Mesenteric fat pad (tissue), 1 donor: ENCODE measurements at regions not wholly inside any gene's neighbourhood (a gene's known extent, or its start where the extent isn't known, plus 50 kb on each side); places are given as distances from the start of the nearest gene placed in this dataset.

Experiments
- DNase-seq: peaks from one replicate; pipeline ENCODE4 v3.0.0-alpha.2; 2020; ENCODE audit warnings: low spot score
- donor health status: DM: yes; HTN: yes; CAD: no.

DNA sequence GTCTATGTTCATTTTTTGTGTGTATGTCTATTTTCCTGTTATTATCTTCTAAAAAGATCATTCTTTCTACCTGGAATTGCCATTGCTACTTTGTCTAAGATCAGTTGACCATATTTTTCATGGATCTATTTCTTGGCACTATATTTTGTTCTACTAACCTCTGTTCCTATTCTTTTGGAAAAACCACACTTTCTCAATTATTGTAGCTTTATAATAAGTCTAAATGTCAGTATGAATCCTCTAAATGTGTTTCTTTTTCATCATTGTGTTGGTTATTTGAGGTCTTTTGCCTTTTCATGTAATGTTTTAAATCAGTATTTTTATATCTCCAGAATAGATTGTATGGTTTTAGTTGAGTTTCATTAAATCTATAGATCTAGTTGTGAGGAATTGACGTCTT lies 798.3 kb downstream of the FAT4 start:
- DNase-seq, result no peak

- DNase-seq, result no peak
Observed at GRCh38 chr4:126123611-126124325, 809.0 kb downstream of the FAT4 start.

DNA sequence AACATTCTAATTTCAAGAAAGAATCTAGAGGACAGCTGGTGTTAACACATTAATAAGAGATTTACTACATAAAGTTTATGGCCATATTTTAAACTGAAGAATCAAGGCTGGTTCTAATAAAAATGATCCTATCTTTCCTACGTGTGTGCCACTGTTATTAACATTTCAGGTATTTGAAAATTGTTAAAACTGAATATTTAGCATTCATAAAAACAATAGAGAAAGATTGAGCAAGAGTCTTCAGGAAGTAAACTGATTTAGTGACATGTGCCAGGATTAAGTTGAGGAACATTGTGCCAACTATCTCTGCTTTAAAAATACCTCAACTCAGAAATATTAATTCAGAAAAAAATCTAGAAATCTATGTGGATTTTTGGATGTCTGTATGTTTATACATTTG lies 810.1 kb downstream of the FAT4 start:
- no peak for DNase-seq

- DNase-seq, result no peak
Observed at GRCh38 chr4:126130215-126130614, 815.5 kb downstream of the FAT4 start.

DNA sequence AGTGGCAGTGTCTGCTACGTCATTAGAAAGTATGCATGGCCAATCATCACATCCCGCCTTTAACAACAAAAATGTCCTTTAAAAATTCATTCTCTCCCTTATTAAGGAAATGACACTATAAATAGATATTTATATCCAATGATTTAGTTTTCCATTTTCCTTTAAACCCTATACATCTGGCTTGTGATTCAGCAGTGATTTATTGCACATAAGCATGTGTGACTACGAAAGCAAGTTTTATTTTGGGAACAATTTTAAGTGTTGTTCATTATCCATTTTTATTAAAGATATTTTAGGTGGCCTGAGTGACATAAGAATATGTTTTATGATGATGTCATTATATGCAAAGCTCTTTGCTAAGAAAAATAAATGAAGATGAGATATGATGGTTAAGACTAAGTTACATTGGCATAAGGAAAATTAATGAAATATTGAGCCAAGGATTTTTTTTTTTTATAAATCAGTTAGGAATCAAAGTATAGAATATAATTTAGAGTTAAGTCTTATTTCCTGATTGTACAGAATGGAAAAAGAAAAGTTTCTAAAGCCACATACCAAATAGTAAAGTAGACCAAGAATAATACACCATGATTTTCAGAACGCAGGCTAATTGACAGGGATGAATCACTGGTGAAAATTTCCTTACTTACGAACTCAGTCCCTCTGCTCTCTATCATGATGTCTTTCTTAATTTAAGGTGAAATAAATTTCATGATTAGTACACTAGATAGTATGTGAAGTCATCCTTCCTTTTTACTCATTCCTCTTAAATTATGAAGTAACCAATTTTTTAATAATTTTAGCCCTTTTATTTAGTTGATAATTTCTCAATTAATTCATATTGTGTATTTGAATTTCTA lies 822.4 kb downstream of the FAT4 start:
- DNase-seq, result no peak

GRCh38 chr4:126137782-126138170 lies 823.0 kb downstream of the FAT4 start:
- DNase-seq, result no peak

DNA sequence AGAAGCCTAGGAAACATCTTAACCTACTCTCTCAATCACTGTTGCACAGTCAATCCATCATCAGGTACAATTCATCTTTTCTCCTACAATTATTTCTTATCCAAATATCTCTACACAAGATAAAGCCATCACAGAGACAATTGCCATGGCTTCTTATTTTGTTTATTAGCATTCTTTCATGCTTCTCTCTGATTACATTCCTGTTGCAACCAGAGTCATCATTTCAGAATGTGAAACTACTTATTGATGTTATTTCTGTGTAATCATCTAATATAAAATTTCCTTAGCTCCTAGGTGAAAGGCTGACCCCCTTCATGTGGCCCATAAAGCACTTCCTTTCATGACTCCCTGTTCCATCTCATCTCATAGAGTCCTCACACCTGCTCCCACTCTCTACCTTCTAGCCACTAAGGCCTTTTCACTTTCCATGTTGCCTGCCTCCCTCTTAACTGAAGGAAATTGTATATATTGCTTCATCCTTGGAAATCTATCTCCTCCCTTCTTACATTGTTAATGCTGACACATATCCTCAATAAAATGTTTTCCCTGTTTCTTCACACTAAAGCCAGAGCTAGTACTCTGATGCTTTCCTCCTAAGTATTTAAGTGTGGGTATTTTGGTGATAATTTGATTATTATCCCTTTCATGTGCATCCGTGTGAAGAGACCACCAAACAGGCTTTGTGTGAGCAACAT lies 829.9 kb downstream of the FAT4 start:
- no peak for DNase-seq

GRCh38 chr4:126168484-126168883 lies 853.7 kb downstream of the FAT4 start:
- no peak for DNase-seq

DNA sequence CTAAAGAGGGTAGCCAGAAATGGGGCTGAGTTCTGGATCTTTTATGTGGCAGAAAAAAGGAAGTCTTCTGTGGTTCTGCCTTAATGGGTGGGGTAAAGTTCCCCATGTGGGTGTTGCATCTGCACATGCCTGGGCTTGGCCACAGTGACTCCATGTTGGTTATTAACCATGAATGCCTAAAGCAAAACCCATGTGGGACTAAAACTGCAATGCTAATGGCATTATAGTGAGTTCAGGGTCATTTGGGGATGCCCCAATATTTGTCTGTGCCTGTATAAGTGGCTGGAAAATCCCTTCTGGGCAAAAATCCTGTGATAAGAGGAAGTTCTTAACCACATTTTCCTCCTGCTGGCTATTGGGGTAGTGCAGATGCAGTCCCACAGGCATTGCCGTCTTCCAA lies 857.4 kb downstream of the FAT4 start:
- DNase-seq, result no peak

DNA sequence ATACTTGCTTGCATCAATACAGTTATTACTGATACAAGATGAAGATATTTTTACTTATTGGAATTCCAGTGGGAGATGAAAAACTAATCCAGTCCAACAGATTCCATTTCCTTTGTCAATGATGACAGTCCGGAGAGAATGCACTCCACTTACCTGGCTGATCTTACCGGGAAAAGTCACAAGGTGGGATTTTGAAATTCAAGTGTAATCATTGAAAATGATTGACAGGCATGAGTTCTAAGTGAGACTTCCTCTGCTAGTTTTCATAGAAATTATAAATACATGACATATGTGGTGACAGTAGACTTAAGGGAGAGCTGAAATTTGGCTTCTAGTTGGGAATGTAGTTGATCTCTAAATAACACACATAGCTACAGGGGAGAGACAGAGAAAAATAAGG lies 859.9 kb downstream of the FAT4 start:
- DNase-seq, result no peak

DNA sequence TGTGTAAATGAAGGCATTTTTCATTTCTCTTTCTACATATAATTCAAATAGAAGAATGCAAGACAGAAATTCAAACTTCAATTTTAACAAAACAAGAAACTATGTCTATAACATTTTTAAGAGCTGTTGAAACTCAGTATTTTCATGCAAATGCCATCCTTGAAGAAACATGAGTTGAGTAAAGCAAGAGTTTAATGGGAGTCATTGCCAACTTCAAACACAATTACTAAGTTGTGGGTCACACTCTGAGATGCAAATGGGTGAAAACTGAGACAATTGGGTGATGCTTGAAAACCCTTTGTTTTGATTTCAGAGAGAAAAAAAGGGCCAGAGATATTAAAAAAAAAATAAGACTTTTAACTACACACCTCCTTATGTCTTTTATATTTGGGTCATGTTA lies 865.9 kb downstream of the FAT4 start:
- no peak for DNase-seq

DNA sequence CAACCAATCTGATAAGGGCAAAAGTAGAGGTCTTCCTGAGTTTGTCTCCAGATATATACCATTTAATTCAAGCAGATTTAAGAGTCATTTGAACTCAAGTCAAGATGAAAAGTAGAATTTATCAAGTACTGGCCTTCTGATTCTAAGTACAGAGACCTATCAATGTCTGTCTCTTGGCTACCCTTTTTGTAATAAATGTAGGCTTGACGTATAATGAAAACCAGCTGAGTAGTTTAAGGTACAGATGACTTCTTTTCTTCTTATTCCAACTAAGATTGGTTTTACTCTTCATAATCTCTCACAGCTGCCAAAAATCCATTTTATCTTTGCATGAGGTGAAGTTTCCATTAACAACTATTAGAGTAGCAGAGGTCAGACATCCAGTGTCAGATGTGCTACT lies 867.6 kb downstream of the FAT4 start:
- no peak for DNase-seq

GRCh38 chr4:126182786-126183185 lies 868.0 kb downstream of the FAT4 start:
- DNase-seq, result no peak

GRCh38 chr4:126183206-126183605 lies 868.5 kb downstream of the FAT4 start:
- no peak for DNase-seq

- no peak for DNase-seq
Observed at GRCh38 chr4:126191536-126191935, 876.8 kb downstream of the FAT4 start.

DNA sequence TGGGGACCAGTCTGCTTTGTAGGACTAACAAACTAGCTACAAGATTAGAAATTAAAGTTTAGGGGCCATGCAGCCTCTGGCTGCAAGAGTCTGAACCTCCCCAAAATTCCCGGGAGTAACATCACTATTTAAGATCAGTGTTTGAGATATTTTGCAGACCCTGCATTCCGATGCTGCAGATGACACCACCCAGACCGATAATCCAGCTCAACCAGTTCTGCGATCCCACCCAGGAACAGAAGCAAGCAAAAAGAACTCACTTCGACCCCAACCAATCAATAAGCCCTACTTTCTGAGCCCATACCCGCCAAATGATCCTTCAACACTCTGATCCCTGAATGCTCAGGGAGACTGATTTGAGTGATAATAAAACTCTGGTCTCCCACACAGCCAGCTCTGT lies 877.8 kb downstream of the FAT4 start:
- DNase-seq, result no peak

DNA sequence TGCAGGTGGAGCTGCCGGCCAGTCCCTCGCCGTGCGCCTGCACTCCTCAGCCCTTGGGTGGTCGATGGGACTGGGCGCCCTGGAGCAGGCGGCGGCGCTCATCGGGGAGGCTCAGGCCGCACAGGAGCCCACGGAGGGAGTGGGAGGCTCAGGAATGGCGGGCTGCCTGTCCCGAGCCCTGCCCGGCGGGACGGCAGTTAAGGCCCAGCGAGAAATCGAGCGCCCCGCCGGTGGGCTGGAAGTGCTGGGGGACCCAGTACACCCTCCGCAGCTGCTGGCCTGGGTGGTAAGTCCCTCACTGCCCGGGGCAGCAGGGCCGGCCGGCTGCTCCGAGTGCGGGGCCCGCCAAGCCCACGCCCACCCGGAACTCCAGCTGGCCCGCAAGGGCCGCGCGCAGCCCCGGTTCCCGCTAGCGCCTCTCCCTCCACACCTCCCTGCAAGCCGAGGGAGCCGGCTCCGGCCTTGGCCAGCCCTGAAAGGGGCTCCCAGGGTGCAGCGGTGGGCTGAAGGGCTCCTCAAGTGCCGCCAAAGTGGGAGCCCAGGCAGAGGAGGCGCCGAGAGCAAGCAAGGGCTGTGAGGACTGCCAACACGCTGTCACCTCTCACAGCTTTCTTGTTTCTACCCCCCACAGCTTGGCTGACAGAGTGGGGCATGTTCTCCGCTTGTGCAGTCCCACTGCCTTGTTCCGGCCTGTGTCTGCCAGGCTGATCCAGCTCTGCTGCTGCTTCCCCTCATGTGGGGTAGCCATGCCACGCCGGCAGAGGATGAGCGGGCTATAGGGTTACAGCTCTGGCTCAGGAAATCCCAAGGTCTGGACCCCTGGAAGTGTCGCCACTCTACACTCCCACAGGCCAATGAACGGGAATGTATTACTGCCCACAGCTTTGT lies 886.7 kb downstream of the FAT4 start:
- DNase-seq, result peak; percentile 80

DNA sequence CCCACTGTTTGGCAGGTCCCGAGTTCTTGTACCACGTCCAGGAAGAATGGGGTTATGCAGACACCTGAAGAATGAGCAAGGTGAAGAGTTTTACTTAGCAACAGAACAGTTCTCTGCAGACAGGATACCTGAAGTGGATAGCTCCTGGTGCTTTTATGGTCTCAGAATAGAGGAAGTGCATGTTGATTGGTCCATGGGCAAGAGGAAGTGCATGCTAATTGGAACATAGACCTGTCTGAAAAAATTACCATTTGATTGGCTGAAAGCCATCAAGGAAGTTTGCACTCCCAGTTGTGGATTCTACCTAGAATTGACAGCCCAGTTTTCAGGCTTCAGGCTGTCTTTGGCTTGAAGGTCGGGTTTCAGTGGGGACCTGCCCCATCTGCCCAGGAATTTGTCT lies 887.5 kb downstream of the FAT4 start:
- no peak for DNase-seq

DNA sequence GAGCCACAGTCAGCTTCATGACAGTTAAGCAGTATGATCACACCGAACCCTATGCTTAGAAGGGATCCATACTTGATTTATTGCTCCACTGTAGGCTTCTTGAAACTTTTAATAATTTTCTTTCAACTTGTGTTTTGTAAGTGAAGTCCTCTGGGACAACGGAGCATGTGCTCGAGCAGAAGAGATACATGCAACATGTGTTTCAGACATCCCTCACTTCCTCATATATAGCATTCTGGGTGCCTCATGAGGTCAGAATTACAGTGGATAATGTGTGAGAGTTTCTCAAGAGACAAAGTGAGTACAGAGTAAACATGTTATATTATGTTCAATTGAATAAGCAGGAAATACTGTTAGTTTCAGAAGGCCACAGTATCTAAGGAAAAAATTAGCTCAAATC lies 893.2 kb downstream of the FAT4 start:
- no peak for DNase-seq

GRCh38 chr4:126209147-126209546 lies 894.4 kb downstream of the FAT4 start:
- DNase-seq, result no peak

DNA sequence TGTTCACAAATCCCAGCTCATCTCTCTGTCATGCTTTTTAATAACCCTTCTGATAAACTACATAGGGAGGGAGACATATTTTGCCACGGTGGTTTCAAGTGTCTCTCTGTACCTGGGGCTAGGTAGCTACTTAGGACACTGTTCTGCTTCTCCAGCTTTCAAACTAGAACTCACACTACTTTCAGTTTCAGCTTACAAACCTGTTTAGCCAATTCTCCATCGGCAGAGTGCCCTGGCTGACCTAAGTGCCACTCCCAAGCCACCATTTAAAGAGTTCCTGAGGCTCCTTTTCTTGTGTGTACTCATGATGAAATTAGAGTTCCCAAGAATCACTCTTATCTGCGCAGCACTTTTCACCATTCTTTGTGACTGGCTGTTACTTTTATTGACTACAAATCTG lies 899.2 kb downstream of the FAT4 start:
- no peak for DNase-seq
